NT2/D1 (cell line): ENCODE measurements at regions not wholly inside any gene's neighbourhood (a gene's known extent, or its start where the extent isn't known, plus 50 kb on each side); places are given as distances from the start of the nearest gene placed in this dataset.
A peak's percentile ranks its signal among the peaks of the same experiment; 100 is the strongest.

ENCODE experiments used
- DNase-seq: peaks from one replicate; pipeline ENCODE4 v3.0.0-alpha.2; 2011; ENCODE audit warnings: low read depth, low spot score
- H3K27me3 ChIP-seq: 2 replicates; pipeline ENCODE4 v1.6.0; 2011; ENCODE audit warnings: mild to moderate bottlenecking; ENCODE audit not compliant: insufficient read length, insufficient read depth
- H3K36me3 ChIP-seq: 2 replicates; pipeline ENCODE4 v1.6.1; 2011; ENCODE audit warnings: mild to moderate bottlenecking, low read length, mixed read lengths; ENCODE audit not compliant: insufficient read depth, insufficient read length
- H3K4me1 ChIP-seq: 2 replicates; pipeline ENCODE4 v1.5.1; 2011; ENCODE audit not compliant: insufficient read depth, insufficient read length
- H3K4me3 ChIP-seq: 2 replicates; pipeline ENCODE4 v1.5.1; 2011; ENCODE audit warnings: low read depth; ENCODE audit not compliant: insufficient read length
- H3K9ac ChIP-seq: 2 replicates; pipeline ENCODE4 v1.6.0; 2011; ENCODE audit warnings: low read depth; ENCODE audit not compliant: insufficient read length
- H3K9me3 ChIP-seq: 2 replicates; pipeline ENCODE4 v1.5.1; 2011; ENCODE audit warnings: mild to moderate bottlenecking, low read length; ENCODE audit not compliant: insufficient read depth
- SUZ12 ChIP-seq: IDR thresholded peaks from 2 replicates; pipeline ENCODE4 v1.6.1; 2011; ENCODE audit not compliant: insufficient read length, insufficient read depth; ENCODE audit errors: extremely low read depth
- YY1 ChIP-seq: IDR thresholded peaks from 2 replicates; pipeline ENCODE4 v1.6.1; 2011; ENCODE audit not compliant: insufficient read length, insufficient read depth
- ZNF274 ChIP-seq: IDR thresholded peaks from 2 replicates; pipeline ENCODE4 v1.6.1; 2011; ENCODE audit warnings: mild to moderate bottlenecking, low read depth, low read length

- TF ChIP-seq ZNF274 = no peak
- no peak overlapping the region for H3K9ac ChIP-seq
- H3K27me3 ChIP-seq = no peaks in the 10 kb centered on the region
- no peaks in the 10 kb centered on the region for H3K36me3 ChIP-seq
- H3K9me3 ChIP-seq = no peaks in the 10 kb centered on the region
- peak; percentile 35 for DNase-seq
- H3K4me1 ChIP-seq = no peaks in the 10 kb centered on the region
- no peak overlapping the region for H3K4me3 ChIP-seq
Observed at GRCh38 chr5:155616779-155617392, 603.3 kb downstream of the KIF4B start.

DNA sequence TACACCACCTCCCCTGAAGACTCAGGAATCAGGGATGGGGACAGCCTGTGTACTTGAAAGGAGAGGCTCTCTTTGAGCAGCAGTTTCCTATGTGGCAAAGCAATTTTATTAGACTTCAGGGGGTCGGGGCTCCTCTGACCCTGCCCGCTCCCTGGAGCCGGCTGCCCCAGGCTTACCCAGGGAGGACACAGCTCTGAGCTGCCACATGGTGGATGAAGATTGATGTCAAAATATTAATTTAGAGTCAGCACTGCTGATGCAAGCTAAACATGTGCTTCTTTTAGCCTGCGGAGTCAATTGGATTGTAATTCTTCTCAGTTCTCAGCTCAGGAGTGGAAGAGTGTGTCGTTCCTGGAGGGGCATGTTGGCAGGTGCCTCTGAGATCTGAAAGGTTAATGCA lies 606.1 kb downstream of the KIF4B start:
- no peaks in the 10 kb centered on the region for H3K4me1 ChIP-seq
- TF ChIP-seq SUZ12 (no peak), ZNF274 (no peak), YY1 (no peak)

DNA sequence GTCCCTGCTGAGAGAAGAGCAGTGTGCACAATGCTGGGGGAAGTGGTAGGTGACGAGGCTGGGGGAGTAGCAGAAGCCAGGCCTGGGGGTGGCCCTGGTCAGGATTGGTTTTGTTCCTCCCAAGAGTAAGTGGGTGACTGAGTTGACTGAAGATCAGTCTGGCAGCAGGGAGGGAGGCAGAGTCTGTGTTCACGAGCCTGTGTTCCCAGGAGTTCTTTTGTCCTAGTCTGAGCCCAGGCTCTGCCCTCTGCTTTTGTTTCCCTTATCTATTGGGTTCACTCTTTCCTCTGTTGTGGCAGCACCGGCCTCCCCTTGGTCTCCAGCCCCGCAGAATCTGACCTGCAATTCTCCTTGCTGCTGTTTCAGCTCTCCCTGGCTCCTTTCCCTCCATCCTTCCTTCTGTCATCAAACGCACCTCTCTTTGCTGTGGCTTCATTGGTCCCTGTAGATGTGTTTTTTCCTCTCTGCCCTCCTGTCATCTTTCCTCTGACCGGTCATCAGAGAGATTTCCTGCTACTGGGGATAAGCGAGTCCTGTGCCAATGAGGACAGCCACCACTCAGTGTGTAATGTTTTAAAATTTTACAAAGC lies 607.4 kb downstream of the KIF4B start:
- H3K9me3 ChIP-seq = no peaks in the 10 kb centered on the region
- no peak overlapping the region for H3K4me3 ChIP-seq
- no peak for DNase-seq
- H3K4me1 ChIP-seq = no peaks in the 10 kb centered on the region
- no peaks in the 10 kb centered on the region for H3K27me3 ChIP-seq
- no peaks in the 10 kb centered on the region for H3K36me3 ChIP-seq
- TF ChIP-seq ZNF274 (no peak), YY1 (no peak), SUZ12 (no peak)
- H3K9ac ChIP-seq = no peak overlapping the region

More for the DNA sequence above, 606.1 kb downstream of the KIF4B start:
- Histone ChIP-seq H3K36me3 (no peaks in the 10 kb centered on the region), H3K9me3 (no peaks in the 10 kb centered on the region), H3K9ac (no peak overlapping the region), H3K4me3 (no peak overlapping the region), H3K27me3 (no peaks in the 10 kb centered on the region)
- DNase-seq = no peak

- no peak for DNase-seq
- TF ChIP-seq SUZ12 (no peak), YY1 (no peak), ZNF274 (no peak)
- Histone ChIP-seq H3K4me3 (no peak overlapping the region), H3K9ac (no peak overlapping the region), H3K36me3 (no peaks in the 10 kb centered on the region), H3K4me1 (no peaks in the 10 kb centered on the region), H3K27me3 (no peaks in the 10 kb centered on the region), H3K9me3 (no peaks in the 10 kb centered on the region)
Observed at GRCh38 chr5:155624597-155625241, 611.2 kb downstream of the KIF4B start.

DNA sequence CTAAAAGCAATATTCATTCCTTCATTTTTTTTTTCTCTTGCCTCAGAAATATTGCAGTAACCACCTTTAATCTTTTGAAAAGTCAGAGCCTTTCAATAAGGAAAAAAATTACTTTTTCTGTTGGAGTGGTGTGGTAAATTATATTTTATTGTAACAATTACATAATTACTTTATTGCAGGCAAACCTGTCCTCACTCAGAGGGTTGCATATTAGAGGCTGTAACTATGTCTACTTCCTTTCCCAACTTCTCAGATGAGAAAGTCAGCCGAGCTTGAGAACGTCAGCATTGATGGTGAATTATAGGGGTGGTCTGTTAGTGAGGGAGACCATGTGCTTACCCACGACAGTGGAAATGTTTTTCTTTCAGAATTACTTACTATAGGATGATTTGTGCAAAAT lies 611.8 kb downstream of the KIF4B start:
- H3K4me1 ChIP-seq = no peaks in the 10 kb centered on the region
- no peak for DNase-seq
- H3K9ac ChIP-seq = no peak overlapping the region
- H3K9me3 ChIP-seq = no peaks in the 10 kb centered on the region
- H3K4me3 ChIP-seq = no peak overlapping the region
- TF ChIP-seq ZNF274 (no peak), YY1 (no peak), SUZ12 (no peak)
- H3K36me3 ChIP-seq = no peaks in the 10 kb centered on the region
- H3K27me3 ChIP-seq = no peaks in the 10 kb centered on the region

DNA sequence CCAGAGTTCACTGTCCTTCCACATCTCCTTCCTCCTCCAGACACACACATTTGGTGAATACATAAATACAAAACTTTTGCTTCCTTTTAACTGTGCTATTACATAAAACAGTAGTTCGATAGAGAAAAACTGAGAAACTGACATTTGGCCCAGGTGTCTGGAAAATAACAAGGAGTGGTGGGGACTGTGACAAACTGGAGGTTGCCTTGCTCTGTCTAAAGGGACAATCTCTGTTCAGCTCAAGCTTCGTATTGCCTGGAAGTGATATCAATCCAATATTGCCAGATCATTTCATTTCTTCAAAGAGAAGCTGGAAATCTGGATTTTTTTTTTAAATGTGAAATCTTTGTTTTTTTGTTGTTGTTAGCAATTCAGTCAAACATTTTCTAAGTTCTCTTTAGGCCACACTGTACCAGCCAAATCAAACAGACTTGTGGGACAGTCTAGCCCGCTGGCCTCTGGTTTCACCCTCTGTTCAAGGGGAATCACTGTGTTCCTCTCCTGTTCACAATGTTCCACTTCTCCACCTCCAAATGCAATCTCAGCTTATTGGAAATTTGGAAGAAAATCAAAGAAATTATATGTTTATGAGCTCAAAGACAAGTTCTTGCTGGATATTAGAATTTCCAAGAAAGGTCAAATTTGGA lies 612.5 kb downstream of the KIF4B start:
- Histone ChIP-seq H3K9ac (no peak overlapping the region), H3K4me1 (no peaks in the 10 kb centered on the region), H3K27me3 (no peaks in the 10 kb centered on the region), H3K9me3 (no peaks in the 10 kb centered on the region), H3K36me3 (no peaks in the 10 kb centered on the region), H3K4me3 (no peak overlapping the region)
- TF ChIP-seq ZNF274 = no peak
- no peak for TF ChIP-seq YY1
- TF ChIP-seq SUZ12 = no peak
- DNase-seq = no peak

DNA sequence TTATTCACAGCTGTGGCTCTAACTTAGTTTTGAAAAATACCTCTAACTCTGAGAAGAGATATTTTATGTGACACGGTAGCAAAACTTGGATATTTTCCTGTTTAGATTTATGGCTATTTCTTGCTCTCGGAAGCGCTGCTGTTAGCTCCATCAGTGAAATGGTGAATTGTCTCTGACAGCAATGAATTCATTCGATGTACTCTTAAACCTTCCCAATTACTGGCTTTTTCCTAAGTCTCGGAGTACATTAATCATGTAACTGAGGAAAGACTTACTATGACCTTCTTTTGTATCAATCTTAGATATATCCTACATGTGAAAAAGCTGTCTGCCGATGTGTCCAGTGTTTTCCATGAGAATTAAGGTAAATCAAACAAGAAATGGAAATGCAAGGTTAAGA lies 613.0 kb downstream of the KIF4B start:
- Histone ChIP-seq H3K9ac (no peak overlapping the region), H3K36me3 (no peaks in the 10 kb centered on the region), H3K9me3 (no peaks in the 10 kb centered on the region), H3K4me3 (no peak overlapping the region), H3K4me1 (no peaks in the 10 kb centered on the region), H3K27me3 (no peaks in the 10 kb centered on the region)
- TF ChIP-seq SUZ12 (no peak), YY1 (no peak), ZNF274 (no peak)
- DNase-seq = no peak
